HepG2 (cell line): ENCODE measurements at regions not wholly inside any gene's neighbourhood (a gene's known extent, or its start where the extent isn't known, plus 50 kb on each side); places are given as distances from the start of the nearest gene placed in this dataset.

Experiments used
- ATAC-seq: fragments of 200-7000 bp; cut with Tn5 transposase; 3 replicates; pipeline ENCODE4 v1.9.1; 2020; ENCODE audit warnings: mild to moderate bottlenecking, moderate library complexity
- BruUV-seq: library from RNA; stranded (reverse); fragments of 400-500 nt; replicated peaks from 2 replicates; lab custom pipeline; 2021; lab: Mats Ljungman, UMichigan
- CTCF ChIA-PET: fragments of 300-600 bp; formaldehyde crosslinking; extraction: SDS; loops from one replicate; lab custom pipeline; 2021; ENCODE audit warnings: low total read pairs, inconsistent platforms, low intra/inter-chr PET ratio; lab: Yijun Ruan, JAX
- POLR2A ChIA-PET: fragments of 350-600 bp; sonication (Branson Sonifier 250); formaldehyde crosslinking; loops from one replicate; lab custom pipeline; 2020; ENCODE audit warnings: antibody characterized with exemption, inconsistent platforms; lab: Yijun Ruan, JAX
- DNase-seq: peaks from one replicate; pipeline ENCODE4 v3.0.0-alpha.2; 2015; ENCODE audit warnings: low spot score
- FAIRE-seq: peaks from 3 replicates; lab custom pipeline; 2011; peaks lifted over from hg19 to GRCh38; lab: Jason Lieb, UNC
- H2AFZ ChIP-seq: one replicate; pipeline ENCODE4 v1.6.1; 2011; ENCODE audit warnings: low read length, inconsistent platforms
- H3K27ac ChIP-seq: fragments of 300-600 bp; 3 replicates; pipeline ENCODE4 v1.8.0; 2011; ENCODE audit warnings: mixed run types, mild to moderate bottlenecking, mixed read lengths, low read length, inconsistent platforms; ENCODE audit not compliant: insufficient read depth; ENCODE audit errors: extremely low read length
- H3K27me3 ChIP-seq, 2 experiments: fragments of 200-600 bp in 1 of 2; 2 replicates in 1 of 2; 3 replicates in 1 of 2; pipeline versions ENCODE4 v1.6.0 to v1.8.0; 2011; ENCODE audit warnings: low read length in 2 of 2, mild to moderate bottlenecking in 2 of 2, moderate library complexity in 2 of 2, inconsistent platforms in 1 of 2; ENCODE audit not compliant: insufficient read depth in 2 of 2, control insufficient read depth in 1 of 2
- H3K36me3 ChIP-seq, 2 experiments: fragments of 200-600 bp in 1 of 2; replicated peaks in 1 of 2; 2 replicates in 1 of 2; 3 replicates in 1 of 2; pipeline versions ENCODE4 v1.5.1 to v1.8.0; 2011; ENCODE audit warnings: low read length in 2 of 2, inconsistent platforms in 1 of 2; ENCODE audit not compliant: insufficient read depth in 2 of 2, control insufficient read depth in 1 of 2
- H3K4me1 ChIP-seq: 2 replicates; pipeline ENCODE4 v1.5.1; 2012; ENCODE audit warnings: low read length, inconsistent platforms; ENCODE audit not compliant: insufficient read depth
- H3K4me2 ChIP-seq: 2 replicates; pipeline ENCODE4 v1.6.0; 2011; ENCODE audit warnings: low read depth, low read length, inconsistent platforms
- H3K4me3 ChIP-seq, 3 experiments: fragments of 200-600 bp in 1 of 3; sonication (generic), shearing (Covaris generic) in 1 of 3; replicated peaks in 1 of 3; 2 replicates each; pipeline ENCODE4 v1.5.1; 2011 to 2016; ENCODE audit warnings: low read length in 3 of 3, inconsistent platforms in 2 of 3, low read depth in 2 of 3, mild to moderate bottlenecking in 2 of 3, control low read depth in 1 of 3, mixed read lengths in 1 of 3; ENCODE audit not compliant: insufficient read depth in 1 of 3
- H3K79me2 ChIP-seq: one replicate; pipeline ENCODE4 v1.6.1; 2011; ENCODE audit warnings: low read length, inconsistent platforms; ENCODE audit not compliant: insufficient read depth
- H3K9ac ChIP-seq: 2 replicates; pipeline ENCODE4 v1.6.0; 2011; ENCODE audit warnings: mild to moderate bottlenecking, low read depth, low read length, inconsistent platforms; ENCODE audit not compliant: insufficient read depth
- H3K9me3 ChIP-seq: 2 replicates; pipeline ENCODE4 v1.5.1; 2012; ENCODE audit warnings: mild to moderate bottlenecking, low read length
- H4K20me1 ChIP-seq: 2 replicates; pipeline ENCODE4 v1.6.0; 2011; ENCODE audit warnings: inconsistent platforms, mild to moderate bottlenecking, low read length, moderate library complexity; ENCODE audit not compliant: insufficient read depth
- CC2D1A ChIP-seq: sonication (generic); formaldehyde crosslinking; IDR thresholded peaks from 2 replicates; pipeline ENCODE4 v1.8.1; 2023; ENCODE audit warnings: mild to moderate bottlenecking, missing genetic modification reagents
- MEIS2 ChIP-seq: sonication (generic); formaldehyde crosslinking; IDR thresholded peaks from 2 replicates; pipeline ENCODE4 v1.9.0; 2021; ENCODE audit warnings: mild to moderate bottlenecking, missing genetic modification reagents
- MXI1 ChIP-seq: IDR thresholded peaks from 3 replicates; pipeline ENCODE4 v1.6.1; 2012; ENCODE audit warnings: low read depth, low read length, inconsistent platforms, borderline replicate concordance
- SMYD3 ChIP-seq: sonication (generic); formaldehyde crosslinking; IDR thresholded peaks from 2 replicates; pipeline ENCODE4 v1.8.1; 2023; ENCODE audit warnings: mild to moderate bottlenecking, missing genetic modification reagents
- SRF ChIP-seq: IDR thresholded peaks from 2 replicates; pipeline ENCODE4 v1.6.1; 2011; ENCODE audit warnings: mild to moderate bottlenecking, low read depth, low read length, moderate library complexity
- ZBTB42 ChIP-seq: sonication (generic); formaldehyde crosslinking; IDR thresholded peaks from 2 replicates; pipeline ENCODE4 v1.5.0; 2020; ENCODE audit warnings: mild to moderate bottlenecking, missing genetic modification reagents
- ZFP62 ChIP-seq: sonication (generic); formaldehyde crosslinking; IDR thresholded peaks from 2 replicates; pipeline ENCODE4 v1.4.0; 2020; ENCODE audit warnings: missing genetic modification reagents
- ZNF12 ChIP-seq: sonication (generic); formaldehyde crosslinking; IDR thresholded peaks from 2 replicates; pipeline ENCODE4 v1.5.0; 2020; ENCODE audit warnings: missing genetic modification reagents
- ZNF230 ChIP-seq: sonication (generic); formaldehyde crosslinking; IDR thresholded peaks from 2 replicates; pipeline ENCODE4 v1.4.0; 2020; ENCODE audit warnings: mild to moderate bottlenecking, missing genetic modification reagents
- ZNF292 ChIP-seq: sonication (generic); formaldehyde crosslinking; IDR thresholded peaks from 2 replicates; pipeline ENCODE4 v1.8.1; 2022; ENCODE audit warnings: mild to moderate bottlenecking, low read depth, missing genetic modification reagents, borderline replicate concordance
- ZNF432 ChIP-seq: sonication (generic); formaldehyde crosslinking; IDR thresholded peaks from 2 replicates; pipeline ENCODE4 v1.5.0; 2020; ENCODE audit warnings: missing genetic modification reagents, mild to moderate bottlenecking, borderline replicate concordance
- ZNF484 ChIP-seq: sonication (generic); formaldehyde crosslinking; IDR thresholded peaks from 2 replicates; pipeline ENCODE4 v1.5.1; 2020; ENCODE audit warnings: mild to moderate bottlenecking, low read depth, missing genetic modification reagents, borderline replicate concordance
- ZNF512 ChIP-seq: sonication (generic); formaldehyde crosslinking; IDR thresholded peaks from 2 replicates; pipeline ENCODE4 v1.4.0; 2020; ENCODE audit warnings: mild to moderate bottlenecking, missing genetic modification reagents
- ZNF543 ChIP-seq: sonication (generic); formaldehyde crosslinking; IDR thresholded peaks from 2 replicates; pipeline ENCODE4 v1.4.0; 2020; ENCODE audit warnings: mild to moderate bottlenecking, missing genetic modification reagents
- ZNF749 ChIP-seq: sonication (generic); formaldehyde crosslinking; IDR thresholded peaks from 2 replicates; pipeline ENCODE4 v1.8.0; 2022; ENCODE audit warnings: mild to moderate bottlenecking, missing genetic modification reagents, moderate library complexity, borderline replicate concordance
- ZNF790 ChIP-seq: sonication (generic); formaldehyde crosslinking; IDR thresholded peaks from 2 replicates; pipeline ENCODE4 v1.8.0; 2022; ENCODE audit warnings: missing genetic modification reagents, mild to moderate bottlenecking, borderline replicate concordance
- ZSCAN20 ChIP-seq: sonication (generic); formaldehyde crosslinking; IDR thresholded peaks from 2 replicates; pipeline ENCODE4 v1.4.0; 2020; ENCODE audit warnings: missing genetic modification reagents, mild to moderate bottlenecking, borderline replicate concordance
- WGBS: methylation state at CpG from one replicate; pipeline ENCODE4 v1.1.6; 2017; ENCODE audit warnings: low lambda C conversion rate; 5-methylcytosine and 5-hydroxymethylcytosine counted together
- in situ Hi-C: cut with HindIII; loops from 2 replicates; pipeline ENCODE4 v1.10.0; 2017; ENCODE audit warnings: low pct_unique_long_range_greater_than_20kb; ENCODE audit not compliant: extremely low pct_ligation_motif_present
- intact Hi-C: fragments of 100-400 bp; cut with micrococcal nuclease; formaldehyde crosslinking; loops from one replicate; pipeline ENCODE4 v1.10.0; 2022; ENCODE audit not compliant: unreplicated experiment
- TF ChIP-seq, protein P1 (sequence below): sonication (generic); formaldehyde crosslinking; IDR thresholded peaks from 2 replicates; pipeline ENCODE4 v1.5.1; 2020; ENCODE audit warnings: missing genetic modification reagents, mild to moderate bottlenecking, borderline replicate concordance

DNA sequence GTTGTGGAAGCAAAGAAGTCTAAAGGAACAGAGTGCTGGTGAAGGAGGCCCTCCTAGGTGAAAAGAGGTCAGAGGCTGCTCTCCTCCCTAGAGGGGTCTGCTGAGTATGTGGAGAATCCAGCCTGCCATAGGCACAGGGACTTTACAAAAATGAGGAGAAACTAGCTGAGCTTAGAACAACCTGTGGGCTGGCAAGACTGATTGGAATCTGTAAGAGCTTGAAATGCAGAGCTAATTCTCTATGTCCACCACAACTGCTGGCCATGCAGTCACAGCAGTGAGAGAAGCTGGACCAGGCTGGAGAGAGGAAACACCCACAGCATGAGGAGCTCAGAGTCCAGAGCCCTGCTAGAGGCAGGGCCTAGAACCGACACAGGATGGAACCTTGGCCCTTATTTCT lies 251.0 kb upstream of the MGAT5 start:
- DNase-seq (no peak), ATAC-seq (no peak), FAIRE-seq (no peak)
- Histone ChIP-seq H3K4me2 (no peak overlapping the region), H3K4me1 (no peaks in the 10 kb centered on the region), H3K79me2 (no peaks in the 10 kb centered on the region), H3K4me3 (no peak overlapping the region), H3K27me3 (no peaks in the 10 kb centered on the region; a peak in 2 of 5 replicates), H4K20me1 (no peaks in the 10 kb centered on the region), H3K36me3 (no peaks in the 10 kb centered on the region), H3K9me3 (no peaks in the 10 kb centered on the region), H3K9ac (no peak overlapping the region), H3K27ac (no peak overlapping the region), H2AFZ (no peak overlapping the region)
- CTCF ChIA-PET: no interaction called here
- intact Hi-C loops: no loop called here
- POLR2A ChIA-PET: no interaction called here
- TF ChIP-seq ZFP62 (no peak), ZNF543 (CRISPR knock-in tag) (no peak), ZNF749 (CRISPR knock-in tag) (no peak), ZNF292 (CRISPR knock-in tag) (no peak), SRF (no peak), ZBTB42 (CRISPR knock-in tag) (no peak), CC2D1A (CRISPR knock-in tag) (no peak), MEIS2 (CRISPR knock-in tag) (no peak), ZSCAN20 (CRISPR knock-in tag) (no peak)
- in situ Hi-C loops: no loop called here
- 0% methylated on average over 1 of the region's 1 CpG for WGBS
- BruUV-seq: no TSS peak

DNA sequence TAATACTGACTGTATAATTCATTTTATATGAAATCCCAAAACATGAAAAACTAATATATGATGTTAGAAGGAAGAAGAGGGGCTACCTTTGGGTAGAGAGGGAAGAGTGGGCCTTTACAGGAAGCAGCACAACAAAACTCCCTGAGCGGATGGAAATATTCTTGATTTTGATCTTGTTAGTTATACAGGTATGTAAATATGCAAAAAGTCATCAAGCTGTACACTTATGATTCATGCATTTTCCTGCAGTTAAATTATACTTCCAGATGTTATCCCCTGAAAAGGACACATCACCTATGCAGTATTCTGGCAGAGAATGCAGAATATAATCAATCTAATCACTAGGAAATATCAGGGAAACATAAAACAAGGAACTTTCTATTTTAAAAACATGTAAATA lies 249.4 kb upstream of the MGAT5 start:
- no peak for DNase-seq
- 90% methylated on average over 1 of the region's 1 CpG for WGBS
- TF ChIP-seq, protein P1, sequence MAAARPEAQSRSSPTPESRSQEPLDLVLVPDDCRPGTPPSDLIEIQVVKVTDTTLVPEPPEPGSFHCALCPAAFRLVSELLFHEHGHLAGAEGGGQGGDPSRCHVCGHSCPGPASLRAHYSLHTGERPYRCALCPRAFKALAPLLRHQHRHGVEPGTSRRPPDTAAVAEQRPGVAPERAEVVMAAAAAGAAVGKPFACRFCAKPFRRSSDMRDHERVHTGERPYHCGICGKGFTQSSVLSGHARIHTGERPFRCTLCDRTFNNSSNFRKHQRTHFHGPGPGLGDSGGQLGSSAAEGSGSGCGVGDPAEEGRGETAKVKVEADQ (CRISPR knock-in tag): no peak
- TF ChIP-seq ZNF432 (CRISPR knock-in tag) (no peak), ZNF230 (CRISPR knock-in tag) (no peak), ZNF12 (CRISPR knock-in tag) (no peak), ZNF484 (CRISPR knock-in tag) (no peak), MXI1 (no peak), ZNF512 (no peak), ZNF790 (CRISPR knock-in tag) (no peak), SMYD3 (no peak)

More for the DNA sequence above, 249.4 kb upstream of the MGAT5 start:
- Histone ChIP-seq H3K4me3 (no peak overlapping the region), H3K9ac (no peak overlapping the region), H3K4me1 (no peaks in the 10 kb centered on the region), H3K4me2 (no peak overlapping the region), H3K79me2 (no peaks in the 10 kb centered on the region), H3K36me3 (no peaks in the 10 kb centered on the region), H3K27me3 (peaks cover 0 to 6% of the 10 kb centered on the region in 2 experiments; a peak in 3 of 5 replicates), H3K27ac (no peak overlapping the region), H2AFZ (no peak overlapping the region), H3K9me3 (no peaks in the 10 kb centered on the region), H4K20me1 (no peaks in the 10 kb centered on the region)
- ATAC-seq: no peak
- no peak for FAIRE-seq
- intact Hi-C loops: no loop called here
- BruUV-seq: no TSS peak
- ChIA-PET POLR2A (no interaction called here), CTCF (no interaction called here)
- in situ Hi-C loops: no loop called here
